ENCODE measurements at regions not wholly inside any gene's neighbourhood (a gene's known extent, or its start where the extent isn't known, plus 50 kb on each side); places are given as distances from the start of the nearest gene placed in this dataset.
A peak's percentile ranks its signal among the peaks of the same experiment; 100 is the strongest.

- no peak for DNase-seq
These were observed 61.4 kb downstream of the ZXDA start for GRCh38 chrX:57848857-57849256.

GRCh38 chrX:57822818-57823217 lies 87.4 kb downstream of the ZXDA start:
- no peak for DNase-seq

- DNase-seq = no peak
These were observed 87.9 kb downstream of the ZXDA start for GRCh38 chrX:57822398-57822797.

GRCh38 chrX:57821703-57822387 lies 88.4 kb downstream of the ZXDA start:
- DNase-seq = peak; percentile 13

- DNase-seq = no peak
These were observed 93.0 kb downstream of the ZXDA start for GRCh38 chrX:57817302-57817701.

GRCh38 chrX:57772637-57773036 lies 92.6 kb upstream of the NLRP2B start:
- DNase-seq = no peak

GRCh38 chrX:57771689-57772088 lies 91.6 kb upstream of the NLRP2B start:
- no peak for DNase-seq

- DNase-seq = no peak
These were observed 72.8 kb upstream of the NLRP2B start for GRCh38 chrX:57752866-57753265.

- no peak for DNase-seq
These were observed 61.0 kb upstream of the NLRP2B start for GRCh38 chrX:57741107-57741506.

GRCh38 chrX:57737881-57738280 lies 57.8 kb upstream of the NLRP2B start:
- DNase-seq = no peak

All from muscle of arm (tissue), 1 donor.